Natural killer cell treated with Interleukin-12 subunit alpha and Interleukin-12 subunit beta and Interleukin-15 and Interleukin-18, amount 100 ng/mL, for 72 hours (primary cell): ENCODE measurements at regions not wholly inside any gene's neighbourhood (a gene's known extent, or its start where the extent isn't known, plus 50 kb on each side); places are given as distances from the start of the nearest gene placed in this dataset.

Source experiments
- ATAC-seq, 2 donors: fragments of 150-1000 bp; cut with Tn5 transposase in 1 of 2; sonication (Bioruptor Pico), chemical (Tn5 transposase) in 1 of 2; 2 replicates each; pipeline ENCODE4 v1.10.0; 2021
- DNase-seq: peaks from one replicate; pipeline ENCODE4 v3.0.0; 2022; ENCODE audit warnings: low spot score
- H3K27ac Mint-ChIP-seq, 2 donors: 1 replicate in 1 of 2; 2 replicates in 1 of 2; pipeline ENCODE4 v1.8.0; 2022; ENCODE audit warnings: mixed read lengths in 2 of 2, mild to moderate bottlenecking in 1 of 2, moderate library complexity in 1 of 2
- H3K27me3 Mint-ChIP-seq, 2 donors: 1 replicate in 1 of 2; 2 replicates in 1 of 2; pipeline ENCODE4 v1.8.0; 2022; ENCODE audit warnings: mixed read lengths in 2 of 2
- H3K36me3 Mint-ChIP-seq: one replicate; pipeline ENCODE4 v1.8.0; 2022; ENCODE audit warnings: mixed read lengths
- H3K4me1 Mint-ChIP-seq, 2 donors: 1 replicate in 1 of 2; 2 replicates in 1 of 2; pipeline ENCODE4 v1.8.0; 2022; ENCODE audit warnings: low read depth in 2 of 2, mixed read lengths in 2 of 2, mild to moderate bottlenecking in 1 of 2
- H3K4me3 Mint-ChIP-seq: one replicate; pipeline ENCODE4 v1.8.0; 2022; ENCODE audit warnings: mixed read lengths
- H3K9me3 Mint-ChIP-seq: 2 replicates; pipeline ENCODE4 v1.8.0; 2022; ENCODE audit warnings: mixed read lengths

- H3K27me3 Mint-ChIP-seq: no peaks in the 10 kb centered on the region
- no peak overlapping the region for H3K4me3 Mint-ChIP-seq
- ATAC-seq: no peak
- peaks cover 2% of the 10 kb centered on the region for H3K9me3 Mint-ChIP-seq
- H3K27ac Mint-ChIP-seq: no peak overlapping the region
- H3K36me3 Mint-ChIP-seq: peaks cover 3% of the 10 kb centered on the region
- no peak for DNase-seq
- H3K4me1 Mint-ChIP-seq: peaks cover 4 to 5% of the 10 kb centered on the region in 2 donors
Measured at GRCh38 chr2:15006667-15007066, 374.1 kb downstream of the LRATD1 start.

GRCh38 chr2:15009681-15010080 lies 377.2 kb downstream of the LRATD1 start:
- peaks cover 9% of the 10 kb centered on the region for H3K9me3 Mint-ChIP-seq
- H3K4me3 Mint-ChIP-seq: no peak overlapping the region
- no peak for DNase-seq
- no peak overlapping the region for H3K27ac Mint-ChIP-seq
- H3K27me3 Mint-ChIP-seq: no peaks in the 10 kb centered on the region
- H3K4me1 Mint-ChIP-seq: peaks cover 4 to 5% of the 10 kb centered on the region in 2 donors
- peaks cover 11% of the 10 kb centered on the region for H3K36me3 Mint-ChIP-seq
- no peak for ATAC-seq

GRCh38 chr2:15010346-15010745 lies 377.8 kb downstream of the LRATD1 start:
- Mint-ChIP-seq H3K4me3 (no peak overlapping the region), H3K4me1 (peaks cover 4 to 5% of the 10 kb centered on the region in 2 donors), H3K9me3 (peaks cover 9% of the 10 kb centered on the region), H3K27me3 (no peaks in the 10 kb centered on the region), H3K36me3 (peaks cover 12% of the 10 kb centered on the region), H3K27ac (no peak overlapping the region)
- ATAC-seq (no peak), DNase-seq (no peak)

- DNase-seq (no peak), ATAC-seq (no peak)
- Mint-ChIP-seq H3K27ac (no peak overlapping the region), H3K9me3 (peaks cover 4% of the 10 kb centered on the region), H3K4me1 (no peaks in the 10 kb centered on the region), H3K36me3 (peaks cover 5% of the 10 kb centered on the region), H3K27me3 (peaks cover 0 to 2% of the 10 kb centered on the region in 2 donors), H3K4me3 (no peak overlapping the region)
Measured at GRCh38 chr2:15018814-15019213, 386.3 kb downstream of the LRATD1 start.

- H3K9me3 Mint-ChIP-seq: no peaks in the 10 kb centered on the region
- no peaks in the 10 kb centered on the region for H3K4me1 Mint-ChIP-seq
- H3K4me3 Mint-ChIP-seq: no peak overlapping the region
- DNase-seq (no peak), ATAC-seq (no peak)
- H3K27ac Mint-ChIP-seq: no peak overlapping the region
- H3K36me3 Mint-ChIP-seq: no peaks in the 10 kb centered on the region
- peaks cover 2 to 6% of the 10 kb centered on the region in 2 donors for H3K27me3 Mint-ChIP-seq
Measured at GRCh38 chr2:15023221-15023620, 390.7 kb downstream of the LRATD1 start.

- no peak overlapping the region for H3K4me3 Mint-ChIP-seq
- H3K9me3 Mint-ChIP-seq: no peaks in the 10 kb centered on the region
Measured at GRCh38 chr2:15028406-15028805, 395.9 kb downstream of the LRATD1 start.

GRCh38 chr2:15031745-15032240 lies 399.3 kb downstream of the LRATD1 start:
- Mint-ChIP-seq H3K27me3 (peaks cover 8 to 37% of the 10 kb centered on the region in 2 donors), H3K27ac (no peak overlapping the region), H3K4me3 (no peak overlapping the region), H3K4me1 (no peaks in the 10 kb centered on the region), H3K36me3 (no peaks in the 10 kb centered on the region), H3K9me3 (no peaks in the 10 kb centered on the region)
- DNase-seq (no peak), ATAC-seq (peak; percentile 20 to 36)

More at GRCh38 chr2:15028406-15028805, 395.9 kb downstream of the LRATD1 start:
- ATAC-seq: no peak
- no peak for DNase-seq
- Mint-ChIP-seq H3K27me3 (peaks cover 8 to 39% of the 10 kb centered on the region in 2 donors), H3K36me3 (no peaks in the 10 kb centered on the region), H3K4me1 (no peaks in the 10 kb centered on the region), H3K27ac (no peak overlapping the region)

GRCh38 chr2:15034246-15034645 lies 401.7 kb downstream of the LRATD1 start:
- no peak overlapping the region for H3K27ac Mint-ChIP-seq
- no peaks in the 10 kb centered on the region for H3K9me3 Mint-ChIP-seq
- H3K4me3 Mint-ChIP-seq: no peak overlapping the region
- DNase-seq (no peak), ATAC-seq (no peak)
- peaks cover 0 to 3% of the 10 kb centered on the region in 2 donors for H3K4me1 Mint-ChIP-seq
- peaks cover 4 to 27% of the 10 kb centered on the region in 2 donors for H3K27me3 Mint-ChIP-seq
- no peaks in the 10 kb centered on the region for H3K36me3 Mint-ChIP-seq

GRCh38 chr2:15034860-15035259 lies 402.3 kb downstream of the LRATD1 start:
- ATAC-seq: no peak
- peaks cover 0 to 3% of the 10 kb centered on the region in 2 donors for H3K4me1 Mint-ChIP-seq
- H3K27me3 Mint-ChIP-seq: peaks cover 4 to 21% of the 10 kb centered on the region in 2 donors
- no peak overlapping the region for H3K4me3 Mint-ChIP-seq
- H3K27ac Mint-ChIP-seq: no peak overlapping the region
- no peaks in the 10 kb centered on the region for H3K9me3 Mint-ChIP-seq
- no peak for DNase-seq
- H3K36me3 Mint-ChIP-seq: no peaks in the 10 kb centered on the region

GRCh38 chr2:15038366-15039364 lies 406.1 kb downstream of the LRATD1 start:
- H3K4me3 Mint-ChIP-seq: no peak overlapping the region
- no peak overlapping the region for H3K27ac Mint-ChIP-seq
- no peaks in the 10 kb centered on the region for H3K36me3 Mint-ChIP-seq
- no peaks in the 10 kb centered on the region for H3K9me3 Mint-ChIP-seq
- no peak for DNase-seq
- peak in 1 of 2 donors; percentile 22 for ATAC-seq
- peaks cover 0 to 3% of the 10 kb centered on the region in 2 donors for H3K4me1 Mint-ChIP-seq
- peaks cover 2 to 6% of the 10 kb centered on the region in 2 donors for H3K27me3 Mint-ChIP-seq

- ATAC-seq (no peak), DNase-seq (no peak)
- H3K4me1 Mint-ChIP-seq: peaks cover 0 to 3% of the 10 kb centered on the region in 2 donors
- H3K36me3 Mint-ChIP-seq: no peaks in the 10 kb centered on the region
- no peak overlapping the region for H3K27ac Mint-ChIP-seq
- H3K9me3 Mint-ChIP-seq: no peaks in the 10 kb centered on the region
- H3K4me3 Mint-ChIP-seq: no peak overlapping the region
- H3K27me3 Mint-ChIP-seq: peaks cover 0 to 6% of the 10 kb centered on the region in 2 donors
Measured at GRCh38 chr2:15040429-15041084, 408.0 kb downstream of the LRATD1 start.

- ATAC-seq (peak in 1 of 2 donors; percentile 7), DNase-seq (no peak)
- Mint-ChIP-seq H3K27ac (no peak overlapping the region), H3K4me3 (no peak overlapping the region), H3K36me3 (no peaks in the 10 kb centered on the region), H3K27me3 (peaks cover 0 to 6% of the 10 kb centered on the region in 2 donors), H3K4me1 (peaks cover 0 to 3% of the 10 kb centered on the region in 2 donors), H3K9me3 (no peaks in the 10 kb centered on the region)
Measured at GRCh38 chr2:15041429-15041837, 408.9 kb downstream of the LRATD1 start.

GRCh38 chr2:15042801-15043217 lies 410.3 kb downstream of the LRATD1 start:
- Mint-ChIP-seq H3K4me3 (no peak overlapping the region), H3K36me3 (no peaks in the 10 kb centered on the region), H3K9me3 (no peaks in the 10 kb centered on the region), H3K27me3 (peaks cover 0 to 6% of the 10 kb centered on the region in 2 donors), H3K4me1 (peaks cover 0 to 3% of the 10 kb centered on the region in 2 donors), H3K27ac (no peak overlapping the region)
- DNase-seq: no peak
- no peak for ATAC-seq
